ENCODE measurements at regions not wholly inside any gene's neighbourhood (a gene's known extent, or its start where the extent isn't known, plus 50 kb on each side); places are given as distances from the start of the nearest gene placed in this dataset.

- peaks cover 2% of the 10 kb centered on the region for H3K4me1 ChIP-seq (ENCODE audit: control insufficient read depth, insufficient read depth, low read length)
- Mint-ChIP-seq H3K27me3 (ENCODE audit: insufficient read depth) (no peaks in the 10 kb centered on the region), H3K4me1 (peaks cover 4% of the 10 kb centered on the region), H3K36me3 (ENCODE audit: low read depth) (no peaks in the 10 kb centered on the region), H3K9me3 (no peaks in the 10 kb centered on the region), H3K27ac (no peak overlapping the region), H3K4me3 (no peak overlapping the region)
- no peaks in the 10 kb centered on the region for H3K9me3 ChIP-seq (ENCODE audit: control insufficient read depth, low read length)
- no peak overlapping the region for H3K9ac ChIP-seq (ENCODE audit: extremely low read depth, low read length, poor library complexity, severe bottlenecking)
- H3K27ac ChIP-seq (ENCODE audit: low read depth, low read length): no peak overlapping the region
- H3K36me3 ChIP-seq (ENCODE audit: control insufficient read depth, insufficient read depth, low read length): no peaks in the 10 kb centered on the region
- TF ChIP-seq CTCF (conservative IDR thresholded peaks at IDR 0.05): no peak
- DNase-seq: no peak
- 86 to 91% methylated on average over 5 to 12 of the region's 12 CpGs for WGBS, 2 experiments (ENCODE audit: insufficient coverage in 1 of 2, insufficient read length in 1 of 2)
- H3K27me3 ChIP-seq (ENCODE audit: control insufficient read depth, insufficient read depth, low read length, poor library complexity, severe bottlenecking): no peaks in the 10 kb centered on the region
- H3K4me3 ChIP-seq (ENCODE audit: low read length): no peak overlapping the region
These were observed 164.0 kb upstream of the CIBAR2 start for GRCh38 chr16:85276258-85276657.

GRCh38 chr16:85276721-85277120 lies 164.4 kb upstream of the CIBAR2 start:
- Histone ChIP-seq H3K27ac (ENCODE audit: low read depth, low read length) (no peak overlapping the region), H3K4me3 (ENCODE audit: low read length) (no peak overlapping the region), H3K9me3 (ENCODE audit: control insufficient read depth, low read length) (no peaks in the 10 kb centered on the region), H3K4me1 (ENCODE audit: control insufficient read depth, insufficient read depth, low read length) (peaks cover 3% of the 10 kb centered on the region), H3K27me3 (ENCODE audit: control insufficient read depth, insufficient read depth, low read length, poor library complexity, severe bottlenecking) (no peaks in the 10 kb centered on the region), H3K9ac (ENCODE audit: extremely low read depth, low read length, poor library complexity, severe bottlenecking) (no peak overlapping the region), H3K36me3 (ENCODE audit: control insufficient read depth, insufficient read depth, low read length) (no peaks in the 10 kb centered on the region)
- TF ChIP-seq CTCF (conservative IDR thresholded peaks at IDR 0.05): no peak
- Mint-ChIP-seq H3K4me1 (peaks cover 4% of the 10 kb centered on the region), H3K27ac (no peak overlapping the region), H3K4me3 (no peak overlapping the region), H3K36me3 (ENCODE audit: low read depth) (no peaks in the 10 kb centered on the region), H3K27me3 (ENCODE audit: insufficient read depth) (no peaks in the 10 kb centered on the region), H3K9me3 (no peaks in the 10 kb centered on the region)
- DNase-seq: no peak
- 80 to 83% methylated on average over 2 to 10 of the region's 10 CpGs for WGBS, 2 experiments (ENCODE audit: insufficient coverage in 1 of 2, insufficient read length in 1 of 2)

GRCh38 chr16:85278839-85279238 lies 166.6 kb upstream of the CIBAR2 start:
- Mint-ChIP-seq H3K4me3 (no peak overlapping the region), H3K27me3 (ENCODE audit: insufficient read depth) (no peaks in the 10 kb centered on the region), H3K36me3 (ENCODE audit: low read depth) (no peaks in the 10 kb centered on the region), H3K4me1 (peaks cover 4% of the 10 kb centered on the region), H3K9me3 (no peaks in the 10 kb centered on the region), H3K27ac (no peak overlapping the region)
- Histone ChIP-seq H3K27me3 (ENCODE audit: control insufficient read depth, insufficient read depth, low read length, poor library complexity, severe bottlenecking) (no peaks in the 10 kb centered on the region), H3K4me3 (ENCODE audit: low read length) (no peak overlapping the region), H3K36me3 (ENCODE audit: control insufficient read depth, insufficient read depth, low read length) (no peaks in the 10 kb centered on the region), H3K4me1 (ENCODE audit: control insufficient read depth, insufficient read depth, low read length) (peaks cover 3% of the 10 kb centered on the region), H3K27ac (ENCODE audit: low read depth, low read length) (no peak overlapping the region), H3K9me3 (ENCODE audit: control insufficient read depth, low read length) (no peaks in the 10 kb centered on the region), H3K9ac (ENCODE audit: extremely low read depth, low read length, poor library complexity, severe bottlenecking) (no peak overlapping the region)
- 86 to 89% methylated on average over 9 to 11 of the region's 11 CpGs for WGBS, 2 experiments (ENCODE audit: insufficient coverage in 1 of 2, insufficient read length in 1 of 2)
- DNase-seq: no peak
- no peak for TF ChIP-seq CTCF (conservative IDR thresholded peaks at IDR 0.05)

All from endodermal cell (in vitro differentiated cells).